Tibial artery (tissue), 4 donors: ENCODE measurements at regions not wholly inside any gene's neighbourhood (a gene's known extent, or its start where the extent isn't known, plus 50 kb on each side); places are given as distances from the start of the nearest gene placed in this dataset.

Experiments used
- DNase-seq, 2 donors: peaks; one replicate each; pipeline ENCODE4 v3.0.0-alpha.2; 2019
- H3K27ac ChIP-seq, 2 donors: fragments of 200-600 bp; sonication (generic) in 1 of 2; 1 replicate in 1 of 2; 2 replicates in 1 of 2; pipeline ENCODE4 v1.5.1; 2018 to 2019; ENCODE audit warnings: mild to moderate bottlenecking in 1 of 2
- H3K27me3 ChIP-seq, 2 donors: fragments of 200-600 bp; sonication (generic) in 1 of 2; one replicate each; pipeline versions ENCODE4 v1.5.1 to v1.6.0; 2016 to 2019
- H3K36me3 ChIP-seq, 3 donors: fragments of 200-600 bp; sonication (generic) in 2 of 3; one replicate each; pipeline ENCODE4 v1.5.1; 2016 to 2019; ENCODE audit warnings: mild to moderate bottlenecking in 2 of 3
- H3K4me1 ChIP-seq, 4 donors: fragments of 200-600 bp; sonication (generic) in 2 of 4; 1 replicate in 3 of 4; 2 replicates in 1 of 4; pipeline ENCODE4 v1.5.1; 2016 to 2019
- H3K4me3 ChIP-seq, 2 donors: fragments of 200-600 bp; sonication (generic) in 1 of 2; 1 replicate in 1 of 2; 2 replicates in 1 of 2; pipeline ENCODE4 v1.5.1; 2018 to 2019; ENCODE audit warnings: mild to moderate bottlenecking in 2 of 2
- H3K9me3 ChIP-seq, 3 donors: fragments of 200-600 bp; sonication (generic) in 1 of 3; one replicate each; pipeline ENCODE4 v1.5.1; 2016 to 2019
- intact Hi-C: fragments of 100-400 bp; cut with DNase I; formaldehyde crosslinking; loops from one replicate; pipeline ENCODE4 v1.15.0; 2023; ENCODE audit warnings: low total_unique reads
- TF ChIP-seq, protein P1 (sequence below), 2 experiments: fragments of 200-600 bp in 1 of 2; fragments of 450-650 bp in 1 of 2; IDR thresholded peaks; one replicate each; pipeline ENCODE4 v1.5.1; 2017 to 2019; ENCODE audit warnings: antibody characterized with exemption in 2 of 2, mild to moderate bottlenecking in 1 of 2, moderate library complexity in 1 of 2

DNA sequence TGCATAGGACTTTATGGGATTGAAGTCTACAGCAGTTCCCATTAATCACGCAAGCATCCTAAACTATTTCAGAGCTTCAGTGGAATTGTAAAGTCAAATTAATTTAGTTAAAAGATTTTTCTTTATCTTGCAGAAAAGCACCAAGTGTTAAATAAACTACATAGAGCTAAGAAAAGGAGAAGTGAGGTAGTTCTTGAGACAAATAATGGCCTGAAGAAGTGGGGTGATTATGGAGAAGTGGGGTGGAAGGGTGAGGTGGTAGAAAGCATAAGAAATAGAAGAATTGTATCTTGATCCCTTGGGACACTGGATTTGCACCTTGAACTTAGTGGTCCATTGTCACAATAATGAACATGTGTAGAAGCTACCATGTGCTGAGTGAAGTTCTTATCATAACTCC is 121.7 kb upstream of the LINC00305 start:
- H3K36me3 ChIP-seq: no peaks in the 10 kb centered on the region
- intact Hi-C loops: no loop called here
- H3K4me1 ChIP-seq: no peaks in the 10 kb centered on the region
- no peak for DNase-seq
- no peaks in the 10 kb centered on the region for H3K9me3 ChIP-seq
- H3K27ac ChIP-seq: no peak overlapping the region
- no peak overlapping the region for H3K4me3 ChIP-seq
- TF ChIP-seq, protein P1, sequence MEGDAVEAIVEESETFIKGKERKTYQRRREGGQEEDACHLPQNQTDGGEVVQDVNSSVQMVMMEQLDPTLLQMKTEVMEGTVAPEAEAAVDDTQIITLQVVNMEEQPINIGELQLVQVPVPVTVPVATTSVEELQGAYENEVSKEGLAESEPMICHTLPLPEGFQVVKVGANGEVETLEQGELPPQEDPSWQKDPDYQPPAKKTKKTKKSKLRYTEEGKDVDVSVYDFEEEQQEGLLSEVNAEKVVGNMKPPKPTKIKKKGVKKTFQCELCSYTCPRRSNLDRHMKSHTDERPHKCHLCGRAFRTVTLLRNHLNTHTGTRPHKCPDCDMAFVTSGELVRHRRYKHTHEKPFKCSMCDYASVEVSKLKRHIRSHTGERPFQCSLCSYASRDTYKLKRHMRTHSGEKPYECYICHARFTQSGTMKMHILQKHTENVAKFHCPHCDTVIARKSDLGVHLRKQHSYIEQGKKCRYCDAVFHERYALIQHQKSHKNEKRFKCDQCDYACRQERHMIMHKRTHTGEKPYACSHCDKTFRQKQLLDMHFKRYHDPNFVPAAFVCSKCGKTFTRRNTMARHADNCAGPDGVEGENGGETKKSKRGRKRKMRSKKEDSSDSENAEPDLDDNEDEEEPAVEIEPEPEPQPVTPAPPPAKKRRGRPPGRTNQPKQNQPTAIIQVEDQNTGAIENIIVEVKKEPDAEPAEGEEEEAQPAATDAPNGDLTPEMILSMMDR (IDR thresholded peaks at IDR 0.05): no peak
- H3K27me3 ChIP-seq: no peaks in the 10 kb centered on the region

DNA sequence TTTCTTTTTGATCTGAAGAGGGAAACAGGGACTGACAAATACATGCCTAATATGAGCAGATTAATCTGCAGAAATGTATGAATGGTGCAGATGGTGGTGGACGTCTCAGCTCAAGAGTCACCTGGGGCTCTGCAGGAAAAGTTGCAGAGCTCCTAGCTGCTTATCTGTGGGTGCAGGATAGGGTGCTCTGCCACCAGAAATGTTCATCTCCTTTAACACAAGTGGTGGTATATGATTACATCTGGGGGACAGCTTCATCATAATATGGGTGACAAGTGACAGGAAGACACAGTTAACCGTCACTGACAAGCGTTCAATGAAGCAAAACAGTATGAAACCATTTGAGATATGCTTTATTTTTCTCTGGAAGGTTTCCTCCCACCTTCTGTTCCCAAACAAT is 121.2 kb upstream of the LINC00305 start:
- no peak overlapping the region for H3K4me3 ChIP-seq
- intact Hi-C loops: no loop called here
- H3K27me3 ChIP-seq: no peaks in the 10 kb centered on the region
- TF ChIP-seq, protein P1 (IDR thresholded peaks at IDR 0.05): no peak
- H3K9me3 ChIP-seq: no peaks in the 10 kb centered on the region
- no peak for DNase-seq
- no peaks in the 10 kb centered on the region for H3K36me3 ChIP-seq
- H3K27ac ChIP-seq: no peak overlapping the region
- H3K4me1 ChIP-seq: no peaks in the 10 kb centered on the region

- Histone ChIP-seq H3K27me3 (no peaks in the 10 kb centered on the region), H3K9me3 (no peaks in the 10 kb centered on the region), H3K4me3 (no peak overlapping the region), H3K4me1 (no peaks in the 10 kb centered on the region), H3K27ac (no peak overlapping the region), H3K36me3 (no peaks in the 10 kb centered on the region)
- DNase-seq: no peak
- intact Hi-C loops: no loop called here
- TF ChIP-seq, protein P1 (IDR thresholded peaks at IDR 0.05): no peak
These were observed 115.3 kb upstream of the LINC00305 start for GRCh38 chr18:64264171-64264570.

DNA sequence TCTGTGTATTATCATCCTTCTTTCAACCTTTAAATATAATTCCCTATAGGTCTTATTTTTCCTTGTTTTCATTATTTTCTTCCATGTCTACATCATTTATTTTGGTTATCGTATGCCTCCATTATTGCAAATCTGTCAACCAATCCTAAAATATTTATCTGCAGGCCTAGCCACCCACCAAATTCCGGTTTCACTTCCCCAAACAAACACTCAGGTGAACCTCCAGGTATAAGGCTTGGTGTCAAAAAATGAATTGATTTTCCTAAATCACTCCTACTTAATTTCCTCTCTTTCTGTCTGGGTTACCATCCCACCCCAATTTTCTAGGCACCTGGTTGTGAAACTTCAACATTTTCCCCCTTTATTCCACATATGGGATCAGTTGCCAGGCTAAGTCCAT is 111.9 kb upstream of the LINC00305 start:
- TF ChIP-seq, protein P1 (IDR thresholded peaks at IDR 0.05): no peak
- intact Hi-C loops: no loop called here
- Histone ChIP-seq H3K9me3 (no peaks in the 10 kb centered on the region), H3K4me3 (no peak overlapping the region), H3K4me1 (no peaks in the 10 kb centered on the region), H3K27me3 (no peaks in the 10 kb centered on the region), H3K27ac (no peak overlapping the region), H3K36me3 (no peaks in the 10 kb centered on the region)
- DNase-seq: no peak

DNA sequence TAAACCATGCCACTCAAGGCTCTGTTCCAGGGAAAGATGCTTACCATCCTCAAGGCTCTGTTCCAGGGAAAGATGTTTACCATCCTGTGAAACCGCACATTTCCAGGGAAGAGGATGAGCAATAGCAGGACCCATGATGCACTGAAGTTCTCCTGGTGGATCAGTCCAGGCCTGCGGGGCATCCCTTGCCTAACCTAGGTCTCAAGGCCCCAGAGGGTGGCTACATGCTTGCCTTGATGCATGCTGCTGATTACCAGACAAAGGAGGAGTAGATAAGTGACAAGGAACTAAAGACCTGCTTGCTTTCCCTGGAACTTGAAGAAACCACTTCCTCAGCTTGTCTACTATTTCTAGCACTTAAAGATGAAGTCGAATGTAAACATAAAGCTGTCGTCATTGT is 111.0 kb upstream of the LINC00305 start:
- H3K36me3 ChIP-seq: no peaks in the 10 kb centered on the region
- DNase-seq: no peak
- no peak overlapping the region for H3K4me3 ChIP-seq
- H3K27me3 ChIP-seq: no peaks in the 10 kb centered on the region
- no peaks in the 10 kb centered on the region for H3K4me1 ChIP-seq
- intact Hi-C loops: no loop called here
- TF ChIP-seq, protein P1 (IDR thresholded peaks at IDR 0.05): no peak
- H3K27ac ChIP-seq: no peak overlapping the region
- no peaks in the 10 kb centered on the region for H3K9me3 ChIP-seq

DNA sequence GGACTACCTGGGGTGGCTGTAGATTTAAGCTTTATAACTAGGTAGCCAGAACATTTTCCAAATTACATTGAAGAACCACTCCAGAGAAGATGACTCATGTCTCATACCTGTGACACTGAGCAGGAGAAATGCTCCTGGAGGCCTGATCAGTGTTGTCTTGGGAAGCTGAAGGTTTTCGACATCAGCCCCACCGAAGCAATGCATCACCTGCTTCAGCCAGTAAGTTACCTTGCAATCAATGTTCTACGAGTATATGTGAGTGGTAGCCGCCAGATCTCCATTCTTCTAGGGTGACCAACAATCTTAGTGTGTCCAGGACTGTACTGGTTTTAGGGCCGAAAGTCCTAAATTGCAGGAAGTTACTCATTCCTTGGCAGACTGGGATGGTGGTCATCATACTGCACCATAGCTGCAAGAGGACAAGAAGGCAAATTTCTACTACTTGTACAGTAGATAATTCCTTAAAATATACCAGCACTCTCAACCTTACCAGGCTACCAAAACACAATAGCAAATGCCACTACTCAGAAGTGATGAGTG is 109.3 kb upstream of the LINC00305 start:
- Histone ChIP-seq H3K9me3 (no peaks in the 10 kb centered on the region), H3K4me3 (no peak overlapping the region), H3K4me1 (no peaks in the 10 kb centered on the region), H3K27ac (no peak overlapping the region), H3K36me3 (no peaks in the 10 kb centered on the region), H3K27me3 (no peaks in the 10 kb centered on the region)
- DNase-seq: no peak
- TF ChIP-seq, protein P1 (IDR thresholded peaks at IDR 0.05): no peak
- intact Hi-C loops: no loop called here
